Trophoblast cell (in vitro differentiated cells and primary cell): ENCODE measurements at regions not wholly inside any gene's neighbourhood (a gene's known extent, or its start where the extent isn't known, plus 50 kb on each side); places are given as distances from the start of the nearest gene placed in this dataset.

Experiments
- DNase-seq, 2 donors: peaks; one replicate each; pipeline ENCODE4 v3.0.0-alpha.2; 2016
- H2AFZ ChIP-seq: 2 replicates; pipeline ENCODE4 v1.6.1; 2013; ENCODE audit warnings: low read length, moderate library complexity, mild to moderate bottlenecking; ENCODE audit not compliant: insufficient read depth, poor library complexity
- H2AK5ac ChIP-seq: 2 replicates; pipeline ENCODE4 v1.6.1; 2013; ENCODE audit warnings: mild to moderate bottlenecking, low read length
- H2BK120ac ChIP-seq: 2 replicates; pipeline ENCODE4 v1.6.1; 2013; ENCODE audit warnings: low read length, mild to moderate bottlenecking, moderate library complexity; ENCODE audit not compliant: insufficient read depth, poor library complexity
- H2BK12ac ChIP-seq: 2 replicates; pipeline ENCODE4 v1.6.1; 2013; ENCODE audit warnings: mild to moderate bottlenecking, low read length, moderate library complexity
- H2BK5ac ChIP-seq: 2 replicates; pipeline ENCODE4 v1.6.1; 2013; ENCODE audit warnings: low read length, low read depth, moderate library complexity, mild to moderate bottlenecking; ENCODE audit not compliant: poor library complexity
- H3K14ac ChIP-seq: 2 replicates; pipeline ENCODE4 v1.6.1; 2013; ENCODE audit warnings: mild to moderate bottlenecking, low read length
- H3K18ac ChIP-seq: 2 replicates; pipeline ENCODE4 v1.6.1; 2013; ENCODE audit warnings: mild to moderate bottlenecking, low read length
- H3K23ac ChIP-seq: 2 replicates; pipeline ENCODE4 v1.6.1; 2013; ENCODE audit warnings: low read length
- H3K27ac ChIP-seq: 2 replicates; pipeline ENCODE4 v1.5.1; 2013; ENCODE audit warnings: low read depth, mild to moderate bottlenecking, inconsistent platforms, low read length, moderate library complexity
- H3K27me3 ChIP-seq: 2 replicates; pipeline ENCODE4 v1.6.1; 2013; ENCODE audit warnings: inconsistent platforms, mild to moderate bottlenecking, low read length, moderate library complexity; ENCODE audit not compliant: insufficient read depth
- H3K36me3 ChIP-seq, 2 experiments: 1 replicate in 1 of 2; 2 replicates in 1 of 2; pipeline ENCODE4 v1.6.1; 2013; ENCODE audit warnings: low read length in 2 of 2, mild to moderate bottlenecking in 2 of 2, moderate library complexity in 1 of 2; ENCODE audit not compliant: insufficient read depth in 2 of 2, control insufficient read depth in 1 of 2
- H3K4ac ChIP-seq: 2 replicates; pipeline ENCODE4 v1.6.1; 2013; ENCODE audit warnings: low read depth, mild to moderate bottlenecking, low read length, moderate library complexity
- H3K4me1 ChIP-seq, 2 experiments: 1 replicate in 1 of 2; 2 replicates in 1 of 2; pipeline ENCODE4 v1.6.1; 2013; ENCODE audit warnings: low read length in 2 of 2, mild to moderate bottlenecking in 2 of 2, moderate library complexity in 1 of 2; ENCODE audit not compliant: insufficient read depth in 2 of 2, control insufficient read depth in 1 of 2
- H3K4me2 ChIP-seq: 2 replicates; pipeline ENCODE4 v1.6.1; 2013; ENCODE audit warnings: inconsistent platforms, mild to moderate bottlenecking, low read length, moderate library complexity
- H3K4me3 ChIP-seq: 2 replicates; pipeline ENCODE4 v1.5.1; 2013; ENCODE audit warnings: mild to moderate bottlenecking, low read depth, low read length, inconsistent platforms
- H3K79me1 ChIP-seq: one replicate; pipeline ENCODE4 v1.6.1; 2013; ENCODE audit warnings: low read length
- H3K79me2 ChIP-seq: 2 replicates; pipeline ENCODE4 v1.6.1; 2013; ENCODE audit warnings: low read length, mild to moderate bottlenecking; ENCODE audit not compliant: control insufficient read depth, insufficient read depth, poor library complexity
- H3K9ac ChIP-seq: 2 replicates; pipeline ENCODE4 v1.6.1; 2013; ENCODE audit warnings: mild to moderate bottlenecking, low read length
- H3K9me3 ChIP-seq: 2 replicates; pipeline ENCODE4 v1.6.1; 2013; ENCODE audit warnings: low read depth, mild to moderate bottlenecking, control low read depth, inconsistent platforms, low read length; ENCODE audit not compliant: insufficient read depth
- H4K12ac ChIP-seq: 2 replicates; pipeline ENCODE4 v1.6.1; 2013; ENCODE audit warnings: low read depth, mild to moderate bottlenecking, low read length, moderate library complexity
- H4K8ac ChIP-seq: 2 replicates; pipeline ENCODE4 v1.6.1; 2013; ENCODE audit warnings: low read depth, mild to moderate bottlenecking, low read length, moderate library complexity
- H4K91ac ChIP-seq: one replicate; pipeline ENCODE4 v1.6.1; 2013; ENCODE audit warnings: low read depth, mild to moderate bottlenecking, low read length, moderate library complexity
- WGBS: extraction: QIAGEN DNeasy Blood & Tissue Kit; methylation state at CpG from one replicate; pipeline ENCODE4 v1.1.7; 2013; ENCODE audit warnings: missing lambda C conversion rate; ENCODE audit not compliant: insufficient read length, insufficient coverage; ENCODE audit errors: extremely low coverage; 5-methylcytosine and 5-hydroxymethylcytosine counted together

- H3K27me3 ChIP-seq: no peaks in the 10 kb centered on the region
- no peak overlapping the region for H4K12ac ChIP-seq
- no peaks in the 10 kb centered on the region for H3K4me1 ChIP-seq
- H3K18ac ChIP-seq: no peak overlapping the region
- H3K23ac ChIP-seq: no peak overlapping the region
- H3K4ac ChIP-seq: no peak overlapping the region
- no peak overlapping the region for H4K8ac ChIP-seq
- no peak overlapping the region for H2BK12ac ChIP-seq
- no peak overlapping the region for H2BK5ac ChIP-seq
- no peak overlapping the region for H3K4me2 ChIP-seq
- H3K9me3 ChIP-seq: no peaks in the 10 kb centered on the region
- no peak overlapping the region for H3K9ac ChIP-seq
- H2AFZ ChIP-seq: no peak overlapping the region
- H2AK5ac ChIP-seq: no peak overlapping the region
- H3K27ac ChIP-seq: no peak overlapping the region
- H3K14ac ChIP-seq: no peak overlapping the region
- no peaks in the 10 kb centered on the region for H3K36me3 ChIP-seq
- no CpG with 5 or more reads among the region's 3 CpGs for WGBS
- no peak overlapping the region for H3K4me3 ChIP-seq
- DNase-seq: no peak
- H3K79me1 ChIP-seq: no peaks in the 10 kb centered on the region
- no peak overlapping the region for H4K91ac ChIP-seq
- H2BK120ac ChIP-seq: no peak overlapping the region
- H3K79me2 ChIP-seq: no peaks in the 10 kb centered on the region
These were observed 240.7 kb upstream of the TRAM1L1 start for GRCh38 chr4:117326091-117326490.

- no CpG with 5 or more reads among the region's 3 CpGs for WGBS
- Histone ChIP-seq H2BK120ac (no peak overlapping the region), H2BK5ac (no peak overlapping the region), H3K27me3 (no peaks in the 10 kb centered on the region), H2BK12ac (no peak overlapping the region), H3K4ac (no peak overlapping the region), H3K36me3 (no peaks in the 10 kb centered on the region), H3K4me1 (no peaks in the 10 kb centered on the region), H3K9me3 (no peaks in the 10 kb centered on the region), H3K79me1 (no peaks in the 10 kb centered on the region), H3K4me3 (no peak overlapping the region), H4K91ac (no peak overlapping the region), H3K79me2 (no peaks in the 10 kb centered on the region), H2AK5ac (no peak overlapping the region), H3K4me2 (no peak overlapping the region), H4K12ac (no peak overlapping the region), H3K9ac (no peak overlapping the region), H4K8ac (no peak overlapping the region), H3K18ac (no peak overlapping the region), H3K23ac (no peak overlapping the region), H3K27ac (no peak overlapping the region), H2AFZ (no peak overlapping the region), H3K14ac (no peak overlapping the region)
- no peak for DNase-seq
These were observed 242.1 kb upstream of the TRAM1L1 start for GRCh38 chr4:117327491-117327890.

GRCh38 chr4:117328333-117328732, 243.0 kb upstream of the TRAM1L1 start:
- no peak overlapping the region for H3K14ac ChIP-seq
- H3K23ac ChIP-seq: no peak overlapping the region
- H3K4me1 ChIP-seq: no peaks in the 10 kb centered on the region
- no peaks in the 10 kb centered on the region for H3K9me3 ChIP-seq
- no peaks in the 10 kb centered on the region for H3K79me2 ChIP-seq
- no peaks in the 10 kb centered on the region for H3K27me3 ChIP-seq
- no peak overlapping the region for H4K12ac ChIP-seq
- H3K4ac ChIP-seq: no peak overlapping the region
- no peak overlapping the region for H4K91ac ChIP-seq
- H2AFZ ChIP-seq: no peak overlapping the region
- H3K4me3 ChIP-seq: no peak overlapping the region
- DNase-seq: no peak
- no CpG with 5 or more reads among the region's 2 CpGs for WGBS
- H3K4me2 ChIP-seq: no peak overlapping the region
- H3K9ac ChIP-seq: no peak overlapping the region
- no peak overlapping the region for H2AK5ac ChIP-seq
- H3K27ac ChIP-seq: no peak overlapping the region
- no peak overlapping the region for H3K18ac ChIP-seq
- no peak overlapping the region for H4K8ac ChIP-seq
- no peaks in the 10 kb centered on the region for H3K36me3 ChIP-seq
- no peak overlapping the region for H2BK12ac ChIP-seq
- no peak overlapping the region for H2BK5ac ChIP-seq
- H2BK120ac ChIP-seq: no peak overlapping the region
- H3K79me1 ChIP-seq: no peaks in the 10 kb centered on the region

- no peaks in the 10 kb centered on the region for H3K79me2 ChIP-seq
- H4K91ac ChIP-seq: no peak overlapping the region
- H3K79me1 ChIP-seq: no peaks in the 10 kb centered on the region
- no peaks in the 10 kb centered on the region for H3K27me3 ChIP-seq
- H2AK5ac ChIP-seq: no peak overlapping the region
- no peak overlapping the region for H3K4ac ChIP-seq
- H3K27ac ChIP-seq: no peak overlapping the region
- no peak overlapping the region for H2BK12ac ChIP-seq
- H3K4me2 ChIP-seq: no peak overlapping the region
- H2AFZ ChIP-seq: no peak overlapping the region
- no peak overlapping the region for H3K14ac ChIP-seq
- no peak overlapping the region for H4K12ac ChIP-seq
- no peak for DNase-seq
- H3K18ac ChIP-seq: no peak overlapping the region
- WGBS: no CpG with 5 or more reads among the region's 4 CpGs
- H3K23ac ChIP-seq: no peak overlapping the region
- H3K4me1 ChIP-seq: no peaks in the 10 kb centered on the region
- no peak overlapping the region for H2BK120ac ChIP-seq
- no peak overlapping the region for H3K9ac ChIP-seq
- no peaks in the 10 kb centered on the region for H3K36me3 ChIP-seq
- no peak overlapping the region for H2BK5ac ChIP-seq
- no peak overlapping the region for H4K8ac ChIP-seq
- no peak overlapping the region for H3K4me3 ChIP-seq
- H3K9me3 ChIP-seq: no peaks in the 10 kb centered on the region
These were observed 246.4 kb upstream of the TRAM1L1 start for GRCh38 chr4:117331817-117332216.
